ENCODE measurements at regions not wholly inside any gene's neighbourhood (a gene's known extent, or its start where the extent isn't known, plus 50 kb on each side); places are given as distances from the start of the nearest gene placed in this dataset.
A peak's percentile ranks its signal among the peaks of the same experiment; 100 is the strongest.
"Not testable (repeated sequence)": the region's sequence is repeated elsewhere in the genome, so short reads cannot be mapped to it uniquely, and the experiment has no call there.

GRCh38 chr10:3272300-3272699 lies 99.7 kb upstream of the PITRM1 start:
- DNase-seq (ENCODE audit: low spot score): no peak

- DNase-seq (ENCODE audit: low spot score): no peak
Measured at GRCh38 chr10:3271354-3272115, 99.0 kb upstream of the PITRM1 start.

DNA sequence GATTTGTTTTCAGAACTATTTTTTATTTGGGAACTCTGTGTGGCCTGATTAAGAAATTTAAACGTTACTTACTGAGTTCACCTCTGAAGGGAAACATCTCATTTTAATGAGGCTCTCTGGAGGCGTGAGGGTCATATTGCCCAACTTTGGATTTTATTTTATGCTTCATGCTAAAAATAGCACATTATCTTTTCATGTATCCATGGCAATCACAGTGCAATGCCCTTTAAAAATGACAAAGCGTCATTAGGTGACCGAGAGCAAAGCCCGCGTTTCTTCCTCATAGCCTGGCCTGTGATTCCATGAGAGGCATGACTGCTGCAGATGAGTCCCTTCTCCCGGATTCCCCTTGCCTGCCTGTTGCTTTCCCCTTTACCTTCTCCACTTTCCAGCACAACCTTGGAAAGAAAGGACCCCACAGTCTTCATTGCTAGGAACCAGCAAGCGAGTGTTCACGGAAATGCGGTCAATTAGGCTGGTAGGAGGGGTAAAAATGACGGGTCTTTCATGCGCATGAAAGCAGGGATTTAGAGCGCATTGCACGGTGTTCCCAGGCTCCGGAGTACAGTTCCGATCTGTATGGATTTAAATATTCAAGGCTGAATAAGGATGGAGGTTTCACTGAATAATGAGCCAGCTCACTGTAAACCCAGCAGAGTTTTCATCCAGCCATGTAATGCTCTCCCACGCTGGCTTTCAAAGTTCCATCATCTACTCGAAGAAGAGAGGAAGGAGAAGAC lies 98.2 kb upstream of the PITRM1 start:
- no peak for DNase-seq (ENCODE audit: low spot score)

- DNase-seq (ENCODE audit: low spot score): no peak
Measured at GRCh38 chr10:3268025-3268424, 95.4 kb upstream of the PITRM1 start.

- DNase-seq (ENCODE audit: low spot score): peak; percentile 10
Measured at GRCh38 chr10:3265088-3265487, 92.5 kb upstream of the PITRM1 start.

- no peak for DNase-seq (ENCODE audit: low spot score)
Measured at GRCh38 chr10:3264161-3264761, 91.7 kb upstream of the PITRM1 start.

DNA sequence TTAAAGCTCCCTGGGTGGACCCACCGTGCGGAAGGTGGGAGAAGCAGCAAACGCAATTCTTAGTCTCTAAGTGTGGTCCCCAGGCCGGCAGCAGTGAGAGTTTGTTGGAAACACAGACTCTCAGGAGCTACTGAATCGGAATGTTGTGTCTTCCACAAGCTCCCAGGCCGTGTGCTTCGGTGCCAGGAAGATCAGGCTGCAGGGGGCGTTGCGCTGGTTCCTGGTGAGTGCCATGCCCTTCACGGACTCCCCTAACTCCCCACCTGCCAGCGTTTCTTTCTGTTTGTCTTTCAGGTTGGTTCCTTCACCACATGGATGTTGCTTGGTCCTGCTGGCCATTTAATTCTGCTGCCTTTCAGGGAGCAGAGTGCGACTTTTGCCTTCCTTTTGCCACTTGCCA lies 91.2 kb upstream of the PITRM1 start:
- DNase-seq (ENCODE audit: low spot score): no peak

DNA sequence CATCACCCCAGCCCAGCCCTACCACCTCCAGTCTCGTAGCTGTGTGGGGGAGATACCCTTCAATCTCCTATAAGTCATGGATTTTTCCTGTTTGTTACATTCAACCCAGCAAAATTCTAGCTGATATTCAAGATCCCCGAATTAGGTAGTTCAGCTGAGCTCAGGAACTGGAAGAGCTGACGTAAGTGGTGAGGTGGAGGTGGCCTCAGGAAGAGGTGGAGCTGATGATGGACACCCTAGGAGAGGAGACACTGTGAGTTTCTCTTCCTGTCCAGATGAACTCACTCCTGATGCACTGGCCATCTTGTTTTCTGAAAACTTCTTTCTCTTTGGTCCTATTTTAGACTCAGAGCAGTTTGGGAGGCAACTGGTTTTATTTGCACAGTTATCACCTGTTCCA lies 90.5 kb upstream of the PITRM1 start:
- DNase-seq (ENCODE audit: low spot score): no peak

GRCh38 chr10:3261921-3262320 lies 89.3 kb upstream of the PITRM1 start:
- no peak for DNase-seq (ENCODE audit: low spot score)

DNA sequence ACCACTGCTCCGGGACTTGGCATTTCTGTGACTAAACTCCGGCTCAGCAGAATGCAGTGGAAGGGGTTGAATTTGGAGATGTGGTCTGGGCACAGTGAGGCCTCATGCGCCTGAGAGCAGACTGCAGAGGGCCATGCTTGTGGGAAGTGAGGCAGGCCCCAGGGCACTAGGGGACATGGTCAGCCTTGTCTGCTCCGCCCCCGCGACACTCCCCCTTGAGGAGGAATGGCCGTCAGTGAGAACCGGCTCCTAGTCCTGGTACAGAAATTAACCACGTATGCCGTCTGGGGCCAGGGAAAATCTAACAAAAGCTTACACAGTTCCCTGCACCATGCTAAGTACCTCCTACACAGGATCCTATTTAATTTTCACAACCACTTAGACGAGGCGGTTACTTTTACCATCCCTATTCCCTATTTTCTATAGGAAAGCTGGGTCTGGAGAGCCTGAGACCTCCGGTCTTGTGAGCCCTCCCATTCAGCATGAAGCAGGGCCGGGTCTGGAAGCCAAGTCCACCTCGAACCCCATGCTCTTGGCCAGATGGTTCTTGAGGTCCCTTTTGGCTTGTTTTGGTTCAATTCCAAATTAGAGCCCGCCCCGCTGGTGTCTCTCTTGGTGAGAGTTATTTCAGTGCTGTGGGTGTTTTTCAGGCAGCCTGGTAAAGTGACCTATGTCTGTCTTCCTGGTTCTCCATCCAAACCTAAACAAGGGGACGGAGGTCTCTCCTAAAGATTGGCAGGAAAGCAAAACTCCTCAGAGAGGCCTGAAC lies 87.7 kb upstream of the PITRM1 start:
- no peak for DNase-seq (ENCODE audit: low spot score)

- no peak for DNase-seq (ENCODE audit: low spot score)
Measured at GRCh38 chr10:3259499-3259898, 86.9 kb upstream of the PITRM1 start.

DNA sequence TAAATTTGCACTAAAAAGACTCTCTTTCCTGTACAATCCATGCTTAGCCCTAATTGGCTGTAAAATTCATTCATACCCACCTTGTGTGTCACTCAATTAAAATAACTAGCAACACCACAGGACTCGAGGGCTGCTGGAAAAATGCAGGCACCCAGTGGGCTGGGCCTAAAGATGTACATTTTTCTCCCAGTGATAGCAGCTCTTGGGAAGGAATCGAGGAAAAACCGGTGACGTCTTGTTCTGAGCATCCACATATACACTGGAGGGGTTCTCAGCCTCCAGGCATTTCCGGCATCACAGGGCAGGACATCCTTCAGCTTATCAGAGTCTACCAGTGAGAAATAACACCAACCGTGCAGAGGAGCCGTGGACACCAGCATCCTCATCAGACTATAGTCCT lies 85.8 kb upstream of the PITRM1 start:
- no peak for DNase-seq (ENCODE audit: low spot score)

DNA sequence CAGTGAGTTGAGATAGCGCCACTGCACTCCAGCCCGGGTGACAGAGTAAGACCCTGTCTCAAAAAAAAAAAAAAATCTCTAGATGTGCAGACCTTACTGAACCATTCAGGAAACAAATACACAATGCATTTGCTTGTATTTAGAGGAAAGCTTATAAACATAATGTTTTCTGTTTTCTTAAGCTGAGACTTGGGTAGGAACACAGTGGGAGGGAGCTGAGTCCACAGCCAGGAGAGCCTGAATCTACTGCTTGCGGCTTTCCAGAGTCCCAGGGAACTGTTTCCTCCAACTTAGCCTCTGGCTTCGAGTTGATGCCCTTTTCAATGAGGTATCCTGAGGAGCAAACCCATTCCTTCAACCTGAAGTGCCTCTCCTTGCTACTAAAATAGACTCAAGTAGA lies 83.0 kb upstream of the PITRM1 start:
- DNase-seq (ENCODE audit: low spot score): no peak

DNA sequence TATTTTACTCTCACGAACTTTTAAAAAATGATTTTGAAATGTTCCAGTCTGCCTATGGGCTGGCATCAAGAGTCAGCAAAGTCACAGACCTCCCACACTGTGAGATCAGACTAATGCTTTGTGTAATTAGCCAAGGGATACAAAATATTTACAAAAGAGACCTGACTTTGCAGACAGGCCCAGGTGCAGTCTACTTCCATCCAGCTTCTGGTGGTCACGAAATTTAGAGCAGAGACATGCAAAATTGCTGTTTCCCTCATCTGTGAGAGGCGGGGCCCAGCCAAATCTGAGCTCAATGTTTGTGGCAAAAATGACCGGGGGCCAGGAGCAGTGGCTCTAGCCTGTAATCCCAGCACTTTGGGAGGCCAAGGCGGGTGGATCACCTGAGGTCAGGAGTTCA lies 82.5 kb upstream of the PITRM1 start:
- DNase-seq (ENCODE audit: low spot score): no peak

- DNase-seq (ENCODE audit: low spot score): not testable (repeated sequence)
Measured at GRCh38 chr10:3253974-3254373, 81.4 kb upstream of the PITRM1 start.

- no peak for DNase-seq (ENCODE audit: low spot score)
Measured at GRCh38 chr10:3251172-3251571, 78.6 kb upstream of the PITRM1 start.

DNA sequence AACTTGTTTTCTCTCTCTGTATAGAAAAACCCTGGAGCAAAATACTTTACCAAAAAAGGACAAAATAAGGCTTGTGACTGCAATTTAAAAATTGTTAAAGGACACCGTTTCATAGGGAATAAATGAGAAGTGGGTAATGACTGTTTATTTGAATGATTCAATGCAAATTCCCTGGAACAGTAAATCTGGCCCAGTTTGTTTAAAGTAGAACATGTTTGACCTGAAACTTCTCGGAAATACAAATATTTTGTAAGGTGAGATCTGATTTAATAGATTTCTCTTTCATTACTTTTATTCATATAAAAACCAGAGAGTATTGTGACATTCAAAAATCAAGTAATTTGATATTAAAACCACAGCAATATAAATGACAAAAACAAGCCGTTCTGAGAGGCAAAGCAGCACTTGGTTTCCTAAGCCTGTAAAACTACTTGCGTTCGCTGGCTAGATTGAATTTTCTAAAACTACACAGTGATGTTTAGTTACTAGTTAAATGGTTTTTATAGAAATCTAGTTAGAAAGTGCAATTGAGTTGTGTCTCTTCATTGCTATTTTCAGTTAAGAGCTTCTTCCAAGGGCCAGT lies 76.8 kb upstream of the PITRM1 start:
- DNase-seq (ENCODE audit: low spot score): no peak

- DNase-seq (ENCODE audit: low spot score): peak; percentile 52
Measured at GRCh38 chr10:3248526-3249306, 76.1 kb upstream of the PITRM1 start.

GRCh38 chr10:3245395-3245794 lies 72.8 kb upstream of the PITRM1 start:
- no peak for DNase-seq (ENCODE audit: low spot score)

- no peak for DNase-seq (ENCODE audit: low spot score)
Measured at GRCh38 chr10:3241967-3242650, 69.5 kb upstream of the PITRM1 start.

Measured in HT-29 (cell line).